HEK293 (cell line): ENCODE measurements at regions not wholly inside any gene's neighbourhood (a gene's known extent, or its start where the extent isn't known, plus 50 kb on each side); places are given as distances from the start of the nearest gene placed in this dataset.

Source experiments
- CTCF ChIA-PET: fragments of 350-600 bp; formaldehyde crosslinking; extraction: SDS; loops from one replicate; lab custom pipeline; 2021; ENCODE audit warnings: antibody characterized with exemption; lab: Yijun Ruan, JAX
- POLR2A ChIA-PET: fragments of 300-600 bp; formaldehyde crosslinking; extraction: SDS; loops from one replicate; lab custom pipeline; 2020; ENCODE audit warnings: antibody characterized with exemption, inconsistent platforms; lab: Yijun Ruan, JAX
- H3K27ac ChIP-seq: fragments of 200-500 bp; sonication (Bioruptor generic); 2 replicates; pipeline ENCODE4 v1.5.1; 2014; ENCODE audit warnings: low read depth, low read length, control low read depth, inconsistent platforms; ENCODE audit errors: extremely low read depth
- H3K36me3 ChIP-seq, 2 experiments: fragments of 200-500 bp in 1 of 2; sonication (Bioruptor generic) in 1 of 2; 1 replicate in 1 of 2; 2 replicates in 1 of 2; pipeline ENCODE4 v1.5.1; 2014 to 2017; ENCODE audit warnings: inconsistent platforms in 2 of 2, low read length in 2 of 2; ENCODE audit not compliant: control insufficient read depth in 2 of 2, insufficient read depth in 1 of 2
- H3K4me1 ChIP-seq: fragments of 200-500 bp; sonication (Bioruptor generic); 2 replicates; pipeline ENCODE4 v1.5.1; 2014; ENCODE audit warnings: mild to moderate bottlenecking, low read length, inconsistent platforms; ENCODE audit not compliant: control insufficient read depth, insufficient read depth
- H3K4me3 ChIP-seq: 2 replicates; pipeline ENCODE4 v1.5.1; 2011; ENCODE audit warnings: low read depth, mild to moderate bottlenecking, control low read depth, low read length, moderate library complexity
- H3K9me3 ChIP-seq: fragments of 200-500 bp; sonication (Bioruptor generic); 2 replicates; pipeline ENCODE4 v1.5.1; 2014; ENCODE audit warnings: low read depth, low read length, inconsistent platforms; ENCODE audit not compliant: control insufficient read depth, insufficient read depth
- IKZF3 ChIP-seq: fragments of 450-650 bp; IDR thresholded peaks from 2 replicates; pipeline ENCODE4 v1.5.0; 2018; ENCODE audit warnings: missing biosample characterization, mild to moderate bottlenecking, missing genetic modification characterization, moderate library complexity
- OSR2 ChIP-seq: fragments of 450-650 bp; formaldehyde crosslinking; IDR thresholded peaks from 2 replicates; pipeline ENCODE4 v1.5.1; 2016; ENCODE audit warnings: missing biosample characterization, missing genetic modification characterization
- SP2 ChIP-seq: fragments of 450-650 bp; formaldehyde crosslinking; IDR thresholded peaks from 2 replicates; pipeline ENCODE4 v1.5.1; 2016; ENCODE audit warnings: missing biosample characterization, missing genetic modification characterization
- ZBTB17 ChIP-seq: fragments of 450-650 bp; formaldehyde crosslinking; IDR thresholded peaks from 2 replicates; pipeline ENCODE4 v1.5.1; 2016; ENCODE audit warnings: missing biosample characterization, missing genetic modification characterization
- ZNF133 ChIP-seq: fragments of 450-650 bp; formaldehyde crosslinking; IDR thresholded peaks from 2 replicates; pipeline ENCODE4 v1.5.1; 2016; ENCODE audit warnings: missing biosample characterization, missing genetic modification characterization
- ZNF2 ChIP-seq: fragments of 450-650 bp; formaldehyde crosslinking; IDR thresholded peaks from 2 replicates; pipeline ENCODE4 v1.5.1; 2016; ENCODE audit warnings: missing biosample characterization, missing genetic modification characterization
- ZNF214 ChIP-seq: fragments of 450-650 bp; formaldehyde crosslinking; IDR thresholded peaks from 2 replicates; pipeline ENCODE4 v1.5.1; 2017; ENCODE audit warnings: missing biosample characterization, mild to moderate bottlenecking, missing genetic modification characterization, borderline replicate concordance
- ZNF221 ChIP-seq: fragments of 450-650 bp; formaldehyde crosslinking; IDR thresholded peaks from 2 replicates; pipeline ENCODE4 v1.5.1; 2017; ENCODE audit warnings: missing biosample characterization, missing genetic modification characterization, borderline replicate concordance
- ZNF223 ChIP-seq: fragments of 450-650 bp; formaldehyde crosslinking; IDR thresholded peaks from 2 replicates; pipeline ENCODE4 v1.5.1; 2016; ENCODE audit warnings: missing biosample characterization, missing genetic modification characterization
- ZNF23 ChIP-seq: fragments of 450-650 bp; formaldehyde crosslinking; IDR thresholded peaks from 2 replicates; pipeline ENCODE4 v1.5.1; 2016; ENCODE audit warnings: missing biosample characterization, missing genetic modification characterization, borderline replicate concordance
- ZNF24 ChIP-seq: fragments of 450-650 bp; formaldehyde crosslinking; IDR thresholded peaks from 2 replicates; pipeline ENCODE4 v1.5.1; 2016; ENCODE audit warnings: missing biosample characterization, missing genetic modification characterization
- ZNF433 ChIP-seq: fragments of 450-650 bp; formaldehyde crosslinking; IDR thresholded peaks from 2 replicates; pipeline ENCODE4 v1.5.1; 2016; ENCODE audit warnings: missing biosample characterization, missing genetic modification characterization, low read depth
- ZNF473 ChIP-seq: fragments of 450-650 bp; formaldehyde crosslinking; IDR thresholded peaks from 2 replicates; pipeline ENCODE4 v1.5.1; 2017; ENCODE audit warnings: missing biosample characterization, missing genetic modification characterization
- ZNF529 ChIP-seq: fragments of 450-650 bp; formaldehyde crosslinking; IDR thresholded peaks from 2 replicates; pipeline ENCODE4 v1.5.1; 2017; ENCODE audit warnings: missing genetic modification characterization, missing biosample characterization; ENCODE audit not compliant: insufficient replicate concordance
- ZNF530 ChIP-seq: fragments of 450-650 bp; formaldehyde crosslinking; IDR thresholded peaks from 2 replicates; pipeline ENCODE4 v1.5.1; 2016; ENCODE audit warnings: low read depth, missing biosample characterization, missing genetic modification characterization
- ZNF560 ChIP-seq: fragments of 450-650 bp; formaldehyde crosslinking; IDR thresholded peaks from 2 replicates; pipeline ENCODE4 v1.5.1; 2017; ENCODE audit warnings: missing biosample characterization, missing genetic modification characterization, borderline replicate concordance
- ZNF623 ChIP-seq: fragments of 450-650 bp; formaldehyde crosslinking; IDR thresholded peaks from 2 replicates; pipeline ENCODE4 v1.5.1; 2016; ENCODE audit warnings: missing biosample characterization, missing genetic modification characterization
- ZNF624 ChIP-seq: fragments of 450-650 bp; formaldehyde crosslinking; IDR thresholded peaks from 2 replicates; pipeline ENCODE4 v1.5.1; 2017; ENCODE audit warnings: missing biosample characterization, missing genetic modification characterization
- ZNF664 ChIP-seq: fragments of 450-650 bp; formaldehyde crosslinking; IDR thresholded peaks from 2 replicates; pipeline ENCODE4 v1.5.1; 2016; ENCODE audit warnings: missing biosample characterization, missing genetic modification characterization
- ZNF670 ChIP-seq: fragments of 450-650 bp; formaldehyde crosslinking; IDR thresholded peaks from 2 replicates; pipeline ENCODE4 v1.5.1; 2016; ENCODE audit warnings: missing biosample characterization, missing genetic modification characterization, low read depth
- TF ChIP-seq, protein P1 (sequence below): fragments of 450-650 bp; formaldehyde crosslinking; IDR thresholded peaks from 2 replicates; pipeline ENCODE4 v1.5.1; 2016; ENCODE audit warnings: missing biosample characterization, missing genetic modification characterization
- TF ChIP-seq, protein P2 (sequence below): fragments of 450-650 bp; formaldehyde crosslinking; IDR thresholded peaks from 2 replicates; pipeline ENCODE4 v1.5.1; 2016; ENCODE audit warnings: missing biosample characterization, missing genetic modification characterization
- TF ChIP-seq, protein P3 (sequence below): fragments of 450-650 bp; formaldehyde crosslinking; IDR thresholded peaks from 2 replicates; pipeline ENCODE4 v1.5.1; 2016; ENCODE audit warnings: missing biosample characterization, missing genetic modification characterization
- TF ChIP-seq, protein P4 (sequence below): fragments of 450-650 bp; formaldehyde crosslinking; IDR thresholded peaks from 2 replicates; pipeline ENCODE4 v1.5.1; 2016; ENCODE audit warnings: missing biosample characterization, missing genetic modification characterization, borderline replicate concordance
- TF ChIP-seq, protein P5 (sequence below): fragments of 450-650 bp; formaldehyde crosslinking; IDR thresholded peaks from 2 replicates; pipeline ENCODE4 v1.5.1; 2016; ENCODE audit warnings: missing biosample characterization, missing genetic modification characterization

DNA sequence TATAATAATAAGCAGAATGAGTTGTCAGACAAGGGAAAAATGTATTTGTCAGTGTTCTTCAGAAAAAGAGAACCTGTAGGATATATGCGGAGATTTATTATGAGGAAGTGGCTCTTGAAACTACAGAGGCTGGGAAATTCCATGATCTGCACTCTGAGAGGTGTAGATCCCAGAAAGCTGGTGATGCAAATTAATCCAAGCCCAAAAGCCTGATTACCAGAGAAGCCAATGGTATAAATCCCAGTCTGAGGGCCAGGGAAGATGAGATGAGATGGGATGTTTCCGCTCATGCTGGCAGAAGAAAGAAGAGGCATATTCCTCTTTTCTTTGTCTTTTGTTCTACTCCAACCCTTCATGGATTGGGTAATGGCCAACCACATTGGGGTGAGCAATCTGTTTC, 732.8 kb upstream of the IGFBP3 start (continued):
- TF ChIP-seq, protein P1, sequence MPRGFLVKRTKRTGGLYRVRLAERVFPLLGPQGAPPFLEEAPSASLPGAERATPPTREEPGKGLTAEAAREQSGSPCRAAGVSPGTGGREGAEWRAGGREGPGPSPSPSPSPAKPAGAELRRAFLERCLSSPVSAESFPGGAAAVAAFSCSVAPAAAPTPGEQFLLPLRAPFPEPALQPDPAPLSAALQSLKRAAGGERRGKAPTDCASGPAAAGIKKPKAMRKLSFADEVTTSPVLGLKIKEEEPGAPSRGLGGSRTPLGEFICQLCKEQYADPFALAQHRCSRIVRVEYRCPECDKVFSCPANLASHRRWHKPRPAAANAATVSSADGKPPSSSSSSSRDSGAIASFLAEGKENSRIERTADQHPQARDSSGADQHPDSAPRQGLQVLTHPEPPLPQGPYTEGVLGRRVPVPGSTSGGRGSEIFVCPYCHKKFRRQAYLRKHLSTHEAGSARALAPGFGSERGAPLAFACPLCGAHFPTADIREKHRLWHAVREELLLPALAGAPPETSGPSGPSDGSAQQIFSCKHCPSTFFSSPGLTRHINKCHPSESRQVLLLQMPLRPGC (tag by site-specific recombination) = no peak
- TF ChIP-seq ZNF670 (no peak), ZNF664 (tag by site-specific recombination) (no peak), ZNF433 (tag by site-specific recombination) (no peak)
- TF ChIP-seq, all 188 proteins: peak for 0

DNA sequence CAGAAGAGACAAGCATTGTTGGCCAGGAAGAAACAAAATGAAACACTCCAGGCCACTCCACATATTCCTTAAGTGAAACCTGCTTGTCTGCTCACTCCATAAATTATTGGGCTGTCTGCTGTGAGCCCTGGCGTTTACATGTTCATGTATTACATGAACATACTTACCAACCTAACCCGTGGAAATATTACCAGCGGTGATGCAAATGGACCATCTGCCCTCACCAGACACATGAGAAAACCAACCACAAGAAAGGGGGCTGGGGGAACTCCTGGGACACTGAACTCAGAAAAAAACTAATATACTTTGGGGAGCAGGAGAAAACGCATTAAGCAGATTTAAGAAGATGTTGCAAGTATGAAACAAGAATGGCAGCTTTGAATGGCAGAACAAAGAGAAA, 731.2 kb upstream of the IGFBP3 start:
- Histone ChIP-seq H3K27ac (no peak overlapping the region), H3K4me3 (no peak overlapping the region), H3K36me3 (no peaks in the 10 kb centered on the region), H3K9me3 (no peaks in the 10 kb centered on the region), H3K4me1 (no peaks in the 10 kb centered on the region)
- POLR2A ChIA-PET = no interaction called here
- CTCF ChIA-PET = no interaction called here
- TF ChIP-seq, protein P2, sequence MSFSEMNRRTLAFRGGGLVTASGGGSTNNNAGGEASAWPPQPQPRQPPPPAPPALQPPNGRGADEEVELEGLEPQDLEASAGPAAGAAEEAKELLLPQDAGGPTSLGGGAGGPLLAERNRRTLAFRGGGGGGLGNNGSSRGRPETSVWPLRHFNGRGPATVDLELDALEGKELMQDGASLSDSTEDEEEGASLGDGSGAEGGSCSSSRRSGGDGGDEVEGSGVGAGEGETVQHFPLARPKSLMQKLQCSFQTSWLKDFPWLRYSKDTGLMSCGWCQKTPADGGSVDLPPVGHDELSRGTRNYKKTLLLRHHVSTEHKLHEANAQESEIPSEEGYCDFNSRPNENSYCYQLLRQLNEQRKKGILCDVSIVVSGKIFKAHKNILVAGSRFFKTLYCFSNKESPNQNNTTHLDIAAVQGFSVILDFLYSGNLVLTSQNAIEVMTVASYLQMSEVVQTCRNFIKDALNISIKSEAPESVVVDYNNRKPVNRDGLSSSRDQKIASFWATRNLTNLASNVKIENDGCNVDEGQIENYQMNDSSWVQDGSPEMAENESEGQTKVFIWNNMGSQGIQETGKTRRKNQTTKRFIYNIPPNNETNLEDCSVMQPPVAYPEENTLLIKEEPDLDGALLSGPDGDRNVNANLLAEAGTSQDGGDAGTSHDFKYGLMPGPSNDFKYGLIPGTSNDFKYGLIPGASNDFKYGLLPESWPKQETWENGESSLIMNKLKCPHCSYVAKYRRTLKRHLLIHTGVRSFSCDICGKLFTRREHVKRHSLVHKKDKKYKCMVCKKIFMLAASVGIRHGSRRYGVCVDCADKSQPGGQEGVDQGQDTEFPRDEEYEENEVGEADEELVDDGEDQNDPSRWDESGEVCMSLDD (tag by site-specific recombination) = no peak
- TF ChIP-seq ZNF560 = no peak
- no peak for TF ChIP-seq ZNF624 (tag by site-specific recombination)
- no peak for TF ChIP-seq ZBTB17 (tag by site-specific recombination)
- no peak for TF ChIP-seq ZNF473 (tag by site-specific recombination)
- TF ChIP-seq ZNF623 (tag by site-specific recombination) = no peak
- no peak for TF ChIP-seq ZNF24 (tag by site-specific recombination)
- no peak for TF ChIP-seq ZNF133 (tag by site-specific recombination)
- TF ChIP-seq SP2 (tag by site-specific recombination) = no peak
- TF ChIP-seq ZNF221 (tag by site-specific recombination) = no peak
- no peak for TF ChIP-seq ZNF223 (tag by site-specific recombination)

DNA sequence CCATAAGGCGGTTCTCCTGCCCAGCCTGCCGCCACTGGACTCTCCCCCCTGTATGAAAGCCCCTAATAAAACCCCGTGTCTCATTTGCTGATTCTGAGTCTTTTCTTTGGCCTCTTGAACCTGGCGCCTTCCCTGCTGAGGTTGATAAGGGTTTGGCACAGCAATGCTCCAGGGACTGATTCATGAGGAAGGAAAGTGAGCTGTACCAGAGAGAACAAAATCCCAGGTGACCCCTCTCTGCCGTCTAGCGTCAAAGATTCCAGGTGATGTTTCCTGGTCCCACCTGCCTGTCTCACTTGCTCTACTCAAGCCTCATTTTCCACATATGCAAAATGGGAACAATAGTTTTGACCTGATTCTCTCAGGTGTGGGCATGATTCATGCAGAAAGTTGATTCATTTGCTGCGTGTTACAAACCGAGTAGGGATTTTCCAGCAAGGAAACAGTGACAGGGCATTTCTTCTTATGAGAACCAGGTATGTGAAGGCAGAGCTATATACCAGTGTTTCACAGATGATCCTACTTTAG, 730.6 kb upstream of the IGFBP3 start:
- H3K4me1 ChIP-seq = no peaks in the 10 kb centered on the region
- ChIA-PET POLR2A (no interaction called here), CTCF (no interaction called here)
- H3K4me3 ChIP-seq = no peak overlapping the region
- H3K36me3 ChIP-seq = no peaks in the 10 kb centered on the region
- no peak overlapping the region for H3K27ac ChIP-seq
- H3K9me3 ChIP-seq = no peaks in the 10 kb centered on the region
- TF ChIP-seq, protein P3, sequence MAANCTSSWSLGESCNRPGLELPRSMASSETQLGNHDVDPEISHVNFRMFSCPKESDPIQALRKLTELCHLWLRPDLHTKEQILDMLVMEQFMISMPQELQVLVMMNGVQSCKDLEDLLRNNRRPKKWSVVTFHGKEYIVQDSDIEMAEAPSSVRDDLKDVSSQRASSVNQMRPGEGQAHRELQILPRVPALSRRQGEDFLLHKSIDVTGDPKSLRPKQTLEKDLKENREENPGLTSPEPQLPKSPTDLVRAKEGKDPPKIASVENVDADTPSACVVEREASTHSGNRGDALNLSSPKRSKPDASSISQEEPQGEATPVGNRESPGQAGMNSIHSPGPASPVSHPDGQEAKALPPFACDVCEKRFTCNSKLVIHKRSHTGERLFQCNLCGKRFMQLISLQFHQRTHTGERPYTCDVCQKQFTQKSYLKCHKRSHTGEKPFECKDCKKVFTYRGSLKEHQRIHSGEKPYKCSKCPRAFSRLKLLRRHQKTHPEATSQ (tag by site-specific recombination) = no peak
- no peak for TF ChIP-seq OSR2
- no peak for TF ChIP-seq ZNF530 (tag by site-specific recombination)
- TF ChIP-seq ZNF23 (tag by site-specific recombination) = no peak
- TF ChIP-seq IKZF3 (tag by site-specific recombination) = no peak
- no peak for TF ChIP-seq ZNF529 (tag by site-specific recombination)
- TF ChIP-seq, protein P4, sequence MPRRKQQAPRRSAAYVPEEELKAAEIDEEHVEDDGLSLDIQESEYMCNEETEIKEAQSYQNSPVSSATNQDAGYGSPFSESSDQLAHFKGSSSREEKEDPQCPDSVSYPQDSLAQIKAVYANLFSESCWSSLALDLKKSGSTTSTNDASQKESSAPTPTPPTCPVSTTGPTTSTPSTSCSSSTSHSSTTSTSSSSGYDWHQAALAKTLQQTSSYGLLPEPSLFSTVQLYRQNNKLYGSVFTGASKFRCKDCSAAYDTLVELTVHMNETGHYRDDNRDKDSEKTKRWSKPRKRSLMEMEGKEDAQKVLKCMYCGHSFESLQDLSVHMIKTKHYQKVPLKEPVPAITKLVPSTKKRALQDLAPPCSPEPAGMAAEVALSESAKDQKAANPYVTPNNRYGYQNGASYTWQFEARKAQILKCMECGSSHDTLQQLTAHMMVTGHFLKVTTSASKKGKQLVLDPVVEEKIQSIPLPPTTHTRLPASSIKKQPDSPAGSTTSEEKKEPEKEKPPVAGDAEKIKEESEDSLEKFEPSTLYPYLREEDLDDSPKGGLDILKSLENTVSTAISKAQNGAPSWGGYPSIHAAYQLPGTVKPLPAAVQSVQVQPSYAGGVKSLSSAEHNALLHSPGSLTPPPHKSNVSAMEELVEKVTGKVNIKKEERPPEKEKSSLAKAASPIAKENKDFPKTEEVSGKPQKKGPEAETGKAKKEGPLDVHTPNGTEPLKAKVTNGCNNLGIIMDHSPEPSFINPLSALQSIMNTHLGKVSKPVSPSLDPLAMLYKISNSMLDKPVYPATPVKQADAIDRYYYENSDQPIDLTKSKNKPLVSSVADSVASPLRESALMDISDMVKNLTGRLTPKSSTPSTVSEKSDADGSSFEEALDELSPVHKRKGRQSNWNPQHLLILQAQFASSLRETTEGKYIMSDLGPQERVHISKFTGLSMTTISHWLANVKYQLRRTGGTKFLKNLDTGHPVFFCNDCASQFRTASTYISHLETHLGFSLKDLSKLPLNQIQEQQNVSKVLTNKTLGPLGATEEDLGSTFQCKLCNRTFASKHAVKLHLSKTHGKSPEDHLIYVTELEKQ = no peak
- TF ChIP-seq, protein P5, sequence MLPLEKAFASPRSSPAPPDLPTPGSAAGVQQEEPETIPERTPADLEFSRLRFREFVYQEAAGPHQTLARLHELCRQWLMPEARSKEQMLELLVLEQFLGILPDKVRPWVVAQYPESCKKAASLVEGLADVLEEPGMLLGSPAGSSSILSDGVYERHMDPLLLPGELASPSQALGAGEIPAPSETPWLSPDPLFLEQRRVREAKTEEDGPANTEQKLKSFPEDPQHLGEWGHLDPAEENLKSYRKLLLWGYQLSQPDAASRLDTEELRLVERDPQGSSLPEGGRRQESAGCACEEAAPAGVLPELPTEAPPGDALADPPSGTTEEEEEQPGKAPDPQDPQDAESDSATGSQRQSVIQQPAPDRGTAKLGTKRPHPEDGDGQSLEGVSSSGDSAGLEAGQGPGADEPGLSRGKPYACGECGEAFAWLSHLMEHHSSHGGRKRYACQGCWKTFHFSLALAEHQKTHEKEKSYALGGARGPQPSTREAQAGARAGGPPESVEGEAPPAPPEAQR = no peak
- TF ChIP-seq ZNF214 (tag by site-specific recombination) = no peak
- no peak for TF ChIP-seq ZNF2 (tag by site-specific recombination)
